GM12873 (cell line): ENCODE measurements at regions not wholly inside any gene's neighbourhood (a gene's known extent, or its start where the extent isn't known, plus 50 kb on each side); places are given as distances from the start of the nearest gene placed in this dataset.

ENCODE experiments used
- CTCF ChIP-seq: IDR thresholded peaks from 2 replicates; pipeline ENCODE4 v1.5.1; 2012; ENCODE audit warnings: low read depth, mild to moderate bottlenecking, moderate library complexity, low read length, control low read depth; ENCODE audit not compliant: insufficient read depth; ENCODE audit errors: missing control alignments

DNA sequence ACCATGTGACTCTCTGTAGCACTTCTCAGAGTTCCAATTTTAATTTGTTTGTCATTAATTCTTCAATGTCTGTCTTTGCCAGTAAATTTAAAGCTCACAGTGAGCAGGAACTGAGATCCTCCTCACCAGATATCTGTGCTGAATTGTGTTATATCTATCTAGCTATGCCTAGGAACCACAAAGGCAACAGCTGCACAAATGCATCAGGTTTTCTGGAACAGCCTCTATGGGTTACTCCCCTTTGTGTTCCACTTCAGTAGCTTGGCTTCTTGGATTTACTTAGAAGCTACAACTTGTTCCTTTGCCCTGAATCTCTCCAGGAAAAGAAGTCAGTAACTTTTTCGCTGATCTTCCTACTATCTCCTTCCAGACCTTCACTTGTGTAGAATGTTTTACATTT, 1237.8 kb upstream of the ADGRL4 start:
- TF ChIP-seq CTCF: no peak

- TF ChIP-seq CTCF: no peak
Observed at GRCh38 chr1:80241566-80241965, 1235.0 kb upstream of the ADGRL4 start.

DNA sequence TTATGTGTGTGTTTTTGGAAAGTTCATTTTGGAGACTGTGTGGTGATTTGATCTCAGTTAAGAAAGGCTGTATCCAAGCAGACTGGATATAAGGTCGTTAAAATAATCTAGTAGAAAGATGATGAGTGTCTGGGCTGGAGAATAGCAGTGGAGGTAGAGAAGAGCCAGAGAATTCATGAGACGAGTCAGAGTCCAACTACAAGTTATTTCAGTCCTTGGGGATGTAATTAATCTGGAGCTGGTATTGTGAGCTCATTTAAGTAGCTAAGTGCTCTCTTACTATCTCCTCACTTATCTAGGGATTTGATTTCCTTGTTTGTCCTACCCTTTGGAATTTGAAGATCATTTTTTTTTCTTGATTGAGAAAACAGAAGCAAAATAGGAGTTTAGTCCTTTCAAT, 1219.0 kb upstream of the ADGRL4 start:
- TF ChIP-seq CTCF: no peak

DNA sequence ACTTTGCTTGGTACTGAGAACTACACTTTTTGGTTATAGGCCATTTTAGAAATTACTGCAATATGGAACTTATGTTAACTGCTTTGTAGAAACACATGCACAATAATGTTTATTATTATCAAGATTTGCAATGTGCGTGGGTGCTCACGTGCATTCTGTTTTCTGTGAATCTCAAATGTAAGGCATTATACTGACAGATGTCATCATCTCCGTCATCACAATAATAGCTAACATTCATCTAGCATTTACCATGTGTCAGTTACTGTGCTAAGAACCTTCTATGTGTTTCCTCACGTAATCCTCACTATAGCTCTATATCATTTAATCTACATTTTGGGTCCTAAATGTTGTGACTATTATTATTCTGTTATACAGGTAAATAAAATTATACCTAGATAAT, 1214.8 kb upstream of the ADGRL4 start:
- no peak for TF ChIP-seq CTCF

DNA sequence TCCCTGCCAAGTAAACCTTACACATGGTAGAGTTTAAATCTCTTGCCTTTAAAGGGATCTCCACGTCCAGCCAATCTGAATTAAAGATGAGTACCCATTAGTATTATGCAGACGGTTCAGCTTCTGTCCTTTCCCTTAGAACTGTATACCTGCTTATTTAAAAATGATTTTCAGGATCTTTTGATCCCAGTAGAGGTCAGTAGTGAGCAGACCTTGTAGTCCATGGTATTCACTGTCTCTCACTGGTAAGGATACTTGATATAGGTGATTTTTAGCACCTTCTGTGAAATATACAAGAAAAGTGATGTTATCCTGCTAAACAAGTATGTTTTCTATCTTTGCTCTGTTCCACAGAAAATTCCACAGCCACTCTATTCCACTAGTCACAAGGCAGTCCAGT, 1211.6 kb upstream of the ADGRL4 start:
- peak; percentile 59 for TF ChIP-seq CTCF

DNA sequence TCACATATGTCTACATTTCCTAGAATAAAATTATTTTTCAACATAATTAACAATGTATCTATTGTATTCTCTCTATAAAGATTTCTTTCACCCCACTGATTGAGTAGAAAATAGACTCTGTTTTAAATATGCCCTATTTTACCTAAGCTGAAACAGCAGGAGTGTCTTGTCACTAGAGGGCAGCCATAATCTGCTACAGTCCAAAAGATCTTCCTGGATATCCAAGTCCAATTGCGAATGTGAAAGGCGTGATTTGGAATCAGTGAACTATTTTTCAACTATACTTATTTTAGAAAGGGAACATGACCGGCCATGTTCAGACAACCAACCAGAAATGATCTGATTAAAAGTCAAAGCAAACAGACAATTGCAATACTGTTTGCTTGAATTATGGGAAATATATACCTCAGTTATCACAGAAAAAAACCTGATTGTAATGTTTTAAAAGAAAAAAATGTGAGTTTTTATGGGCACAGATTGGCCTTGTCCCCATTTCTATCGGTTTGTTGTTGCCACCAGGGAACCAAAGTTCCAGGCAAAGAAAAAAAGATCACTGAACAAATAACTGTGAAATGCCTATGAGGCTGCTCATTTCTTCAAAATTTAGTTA, 1211.0 kb upstream of the ADGRL4 start:
- peak; percentile 23 for TF ChIP-seq CTCF

GRCh38 chr1:80214888-80215540, 1208.5 kb upstream of the ADGRL4 start:
- no peak for TF ChIP-seq CTCF
